Astrocyte (in vitro differentiated cells and primary cell): ENCODE measurements at regions not wholly inside any gene's neighbourhood (a gene's known extent, or its start where the extent isn't known, plus 50 kb on each side); places are given as distances from the start of the nearest gene placed in this dataset.
A peak's percentile ranks its signal among the peaks of the same experiment; 100 is the strongest.

ENCODE experiments used
- DNase-seq: peaks from one replicate; pipeline ENCODE4 v3.0.0-alpha.2; 2010; ENCODE audit warnings: low read depth
- FAIRE-seq: peaks from 2 replicates; lab custom pipeline; 2011; peaks lifted over from hg19 to GRCh38; lab: Jason Lieb, UNC
- H2AFZ ChIP-seq: 2 replicates; pipeline ENCODE4 v1.6.0; 2012; ENCODE audit warnings: low read depth, low read length, inconsistent platforms
- H3K27ac ChIP-seq: 2 replicates; pipeline ENCODE4 v1.5.1; 2011; ENCODE audit warnings: low read depth, low read length, inconsistent platforms
- H3K27me3 ChIP-seq: 2 replicates; pipeline ENCODE4 v1.6.0; 2011; ENCODE audit warnings: low read length, inconsistent platforms; ENCODE audit not compliant: insufficient read depth
- H3K36me3 ChIP-seq: 2 replicates; pipeline ENCODE4 v1.5.1; 2011; ENCODE audit warnings: low read length, inconsistent platforms; ENCODE audit not compliant: insufficient read depth
- H3K4me1 ChIP-seq: 2 replicates; pipeline ENCODE4 v1.5.1; 2011; ENCODE audit warnings: low read length, inconsistent platforms; ENCODE audit not compliant: insufficient read depth
- H3K4me2 ChIP-seq: 2 replicates; pipeline ENCODE4 v1.6.0; 2012; ENCODE audit warnings: low read length, inconsistent platforms
- H3K4me3 ChIP-seq: 2 replicates; pipeline ENCODE4 v1.5.1; 2011; ENCODE audit warnings: low read depth, mild to moderate bottlenecking, low read length, inconsistent platforms; ENCODE audit not compliant: insufficient read depth
- H3K79me2 ChIP-seq: 2 replicates; pipeline ENCODE4 v1.6.0; 2012; ENCODE audit warnings: mild to moderate bottlenecking, low read length, inconsistent platforms; ENCODE audit not compliant: insufficient read depth
- H3K9ac ChIP-seq: 2 replicates; pipeline ENCODE4 v1.6.0; 2012; ENCODE audit warnings: mild to moderate bottlenecking, low read length, inconsistent platforms
- H3K9me3 ChIP-seq: 2 replicates; pipeline ENCODE4 v1.5.1; 2012; ENCODE audit warnings: low read depth, mild to moderate bottlenecking, low read length, inconsistent platforms; ENCODE audit not compliant: insufficient read depth
- H4K20me1 ChIP-seq: 2 replicates; pipeline ENCODE4 v1.6.0; 2012; ENCODE audit warnings: low read length, inconsistent platforms; ENCODE audit not compliant: insufficient read depth
- H3K27ac Mint-ChIP-seq: one replicate; pipeline ENCODE4 v1.8.0; 2021; ENCODE audit warnings: mild to moderate bottlenecking, mixed read lengths; ENCODE audit not compliant: unreplicated experiment
- H3K27me3 Mint-ChIP-seq: one replicate; pipeline ENCODE4 v1.8.0; 2021; ENCODE audit warnings: low read depth, mixed read lengths; ENCODE audit not compliant: unreplicated experiment
- H3K36me3 Mint-ChIP-seq: one replicate; pipeline ENCODE4 v1.8.0; 2021; ENCODE audit warnings: low read depth, mixed read lengths; ENCODE audit not compliant: unreplicated experiment
- H3K4me1 Mint-ChIP-seq: one replicate; pipeline ENCODE4 v1.8.0; 2021; ENCODE audit warnings: low read depth, mixed read lengths; ENCODE audit not compliant: unreplicated experiment
- H3K4me3 Mint-ChIP-seq: one replicate; pipeline ENCODE4 v1.8.0; 2021; ENCODE audit warnings: mild to moderate bottlenecking, moderate library complexity, mixed read lengths; ENCODE audit not compliant: unreplicated experiment
- H3K9me3 Mint-ChIP-seq: one replicate; pipeline ENCODE4 v1.8.0; 2021; ENCODE audit warnings: mild to moderate bottlenecking, mixed read lengths; ENCODE audit not compliant: unreplicated experiment
- CTCF ChIP-seq: IDR thresholded peaks from 2 replicates; pipeline ENCODE4 v1.5.1; 2011; ENCODE audit warnings: low read depth, mild to moderate bottlenecking, inconsistent platforms, low read length, moderate library complexity; ENCODE audit not compliant: insufficient read depth
- EZH2 ChIP-seq: IDR thresholded peaks from 2 replicates; pipeline ENCODE4 v1.6.1; 2012; ENCODE audit warnings: mild to moderate bottlenecking, low read length, inconsistent platforms; ENCODE audit not compliant: insufficient read depth

- H3K9me3 Mint-ChIP-seq, result peaks cover 6% of the 10 kb centered on the region
- no peak overlapping the region for H3K4me2 ChIP-seq
- peaks cover 4% of the 10 kb centered on the region for H3K27me3 ChIP-seq
- H3K4me3 ChIP-seq, result no peak overlapping the region
- H3K36me3 Mint-ChIP-seq, result no peaks in the 10 kb centered on the region
- H4K20me1 ChIP-seq, result no peaks in the 10 kb centered on the region
- H3K4me1 ChIP-seq, result no peaks in the 10 kb centered on the region
- H3K9ac ChIP-seq, result no peak overlapping the region
- H3K27ac ChIP-seq, result no peak overlapping the region
- H3K4me1 Mint-ChIP-seq, result peaks cover 11% of the 10 kb centered on the region
- peaks cover 52% of the 10 kb centered on the region for H3K27me3 Mint-ChIP-seq
- FAIRE-seq, result no peak
- no peaks in the 10 kb centered on the region for H3K36me3 ChIP-seq
- no peaks in the 10 kb centered on the region for H3K79me2 ChIP-seq
- no peak overlapping the region for H3K27ac Mint-ChIP-seq
- DNase-seq, result peak; percentile 2
- TF ChIP-seq CTCF (no peak), EZH2 (no peak)
- no peak overlapping the region for H2AFZ ChIP-seq
- H3K9me3 ChIP-seq, result no peaks in the 10 kb centered on the region
- no peak overlapping the region for H3K4me3 Mint-ChIP-seq
These were observed 95.3 kb upstream of the DISP3 start for GRCh38 chr1:11383553-11384169.

GRCh38 chr1:11384170-11384554 lies 94.8 kb upstream of the DISP3 start:
- no peaks in the 10 kb centered on the region for H3K9me3 ChIP-seq
- H3K27me3 ChIP-seq, result peaks cover 4% of the 10 kb centered on the region
- H3K4me3 ChIP-seq, result no peak overlapping the region
- Mint-ChIP-seq H3K27me3 (peaks cover 53% of the 10 kb centered on the region), H3K27ac (no peak overlapping the region), H3K9me3 (peaks cover 4% of the 10 kb centered on the region), H3K36me3 (no peaks in the 10 kb centered on the region), H3K4me1 (peaks cover 11% of the 10 kb centered on the region), H3K4me3 (no peak overlapping the region)
- peak; percentile 30 for DNase-seq
- H3K4me1 ChIP-seq, result no peaks in the 10 kb centered on the region
- peak overlapping the region; percentile 33 for H3K4me2 ChIP-seq
- H3K79me2 ChIP-seq, result no peaks in the 10 kb centered on the region
- H3K9ac ChIP-seq, result no peak overlapping the region
- no peak overlapping the region for H2AFZ ChIP-seq
- FAIRE-seq, result no peak
- H3K36me3 ChIP-seq, result no peaks in the 10 kb centered on the region
- TF ChIP-seq EZH2 (no peak), CTCF (no peak)
- H4K20me1 ChIP-seq, result no peaks in the 10 kb centered on the region
- H3K27ac ChIP-seq, result no peak overlapping the region

GRCh38 chr1:11387829-11388228 lies 91.1 kb upstream of the DISP3 start:
- Histone ChIP-seq H3K79me2 (no peaks in the 10 kb centered on the region), H3K9ac (no peak overlapping the region), H3K36me3 (no peaks in the 10 kb centered on the region), H4K20me1 (no peaks in the 10 kb centered on the region), H3K27ac (no peak overlapping the region), H3K27me3 (peaks cover 11% of the 10 kb centered on the region), H3K9me3 (no peaks in the 10 kb centered on the region), H3K4me2 (no peak overlapping the region), H3K4me3 (no peak overlapping the region), H3K4me1 (no peaks in the 10 kb centered on the region), H2AFZ (no peak overlapping the region)
- Mint-ChIP-seq H3K27me3 (peaks cover 60% of the 10 kb centered on the region), H3K4me3 (no peak overlapping the region), H3K4me1 (peaks cover 11% of the 10 kb centered on the region), H3K27ac (no peak overlapping the region), H3K36me3 (no peaks in the 10 kb centered on the region), H3K9me3 (no peaks in the 10 kb centered on the region)
- FAIRE-seq, result no peak
- TF ChIP-seq CTCF, result no peak
- DNase-seq, result no peak
